NCI-H2029 treated with DMSO at 0.1 percent for 48 hours (cell line): ENCODE measurements at regions not wholly inside any gene's neighbourhood (a gene's known extent, or its start where the extent isn't known, plus 50 kb on each side); places are given as distances from the start of the nearest gene placed in this dataset.

Experiments used
- DNase-seq: peaks from one replicate; lab custom pipeline; 2025; lab: John Stamatoyannopoulos, UW

- no peak for DNase-seq
Observed at GRCh38 chr21:35938446-35938845, 121.9 kb downstream of the SETD4 start.

- DNase-seq, result no peak
Observed at GRCh38 chr21:35933466-35933865, 126.9 kb downstream of the SETD4 start.

- peak; percentile 43 for DNase-seq
Observed at GRCh38 chr21:35932232-35932911, 128.0 kb downstream of the SETD4 start.

- DNase-seq, result no peak
Observed at GRCh38 chr21:35929901-35930300, 130.4 kb downstream of the SETD4 start.

- no peak for DNase-seq
Observed at GRCh38 chr21:35927262-35927661, 133.1 kb downstream of the SETD4 start.

GRCh38 chr21:35926003-35926740 is 134.2 kb downstream of the SETD4 start:
- no peak for DNase-seq

GRCh38 chr21:35925497-35925896 is 134.8 kb downstream of the SETD4 start:
- no peak for DNase-seq

GRCh38 chr21:35924714-35925301 is 135.5 kb downstream of the SETD4 start:
- no peak for DNase-seq

- DNase-seq, result no peak
Observed at GRCh38 chr21:35923971-35924370, 136.4 kb downstream of the SETD4 start.

GRCh38 chr21:35922618-35923017 is 137.7 kb downstream of the SETD4 start:
- no peak for DNase-seq

- no peak for DNase-seq
Observed at GRCh38 chr21:35921471-35921870, 138.9 kb downstream of the SETD4 start.

GRCh38 chr21:35920436-35920835 is 139.9 kb downstream of the SETD4 start:
- DNase-seq, result no peak

- DNase-seq, result no peak
Observed at GRCh38 chr21:35915030-35915429, 145.3 kb downstream of the SETD4 start.

GRCh38 chr21:35911412-35912191 is 148.7 kb downstream of the SETD4 start:
- DNase-seq, result no peak

GRCh38 chr21:35909456-35910223 is 150.7 kb downstream of the SETD4 start:
- no peak for DNase-seq

GRCh38 chr21:35908311-35909078 is 151.8 kb downstream of the SETD4 start:
- DNase-seq, result no peak

GRCh38 chr21:35906586-35906985 is 153.7 kb downstream of the SETD4 start:
- DNase-seq, result no peak

GRCh38 chr21:35905963-35906345 is 154.4 kb downstream of the SETD4 start:
- DNase-seq, result no peak

- no peak for DNase-seq
Observed at GRCh38 chr21:35905096-35905962, 155.0 kb downstream of the SETD4 start.

- DNase-seq, result peak; percentile 60
Observed at GRCh38 chr21:35900539-35900938, 159.8 kb downstream of the SETD4 start.
